ENCODE measurements at regions not wholly inside any gene's neighbourhood (a gene's known extent, or its start where the extent isn't known, plus 50 kb on each side); places are given as distances from the start of the nearest gene placed in this dataset.
A peak's percentile ranks its signal among the peaks of the same experiment; 100 is the strongest.

DNA sequence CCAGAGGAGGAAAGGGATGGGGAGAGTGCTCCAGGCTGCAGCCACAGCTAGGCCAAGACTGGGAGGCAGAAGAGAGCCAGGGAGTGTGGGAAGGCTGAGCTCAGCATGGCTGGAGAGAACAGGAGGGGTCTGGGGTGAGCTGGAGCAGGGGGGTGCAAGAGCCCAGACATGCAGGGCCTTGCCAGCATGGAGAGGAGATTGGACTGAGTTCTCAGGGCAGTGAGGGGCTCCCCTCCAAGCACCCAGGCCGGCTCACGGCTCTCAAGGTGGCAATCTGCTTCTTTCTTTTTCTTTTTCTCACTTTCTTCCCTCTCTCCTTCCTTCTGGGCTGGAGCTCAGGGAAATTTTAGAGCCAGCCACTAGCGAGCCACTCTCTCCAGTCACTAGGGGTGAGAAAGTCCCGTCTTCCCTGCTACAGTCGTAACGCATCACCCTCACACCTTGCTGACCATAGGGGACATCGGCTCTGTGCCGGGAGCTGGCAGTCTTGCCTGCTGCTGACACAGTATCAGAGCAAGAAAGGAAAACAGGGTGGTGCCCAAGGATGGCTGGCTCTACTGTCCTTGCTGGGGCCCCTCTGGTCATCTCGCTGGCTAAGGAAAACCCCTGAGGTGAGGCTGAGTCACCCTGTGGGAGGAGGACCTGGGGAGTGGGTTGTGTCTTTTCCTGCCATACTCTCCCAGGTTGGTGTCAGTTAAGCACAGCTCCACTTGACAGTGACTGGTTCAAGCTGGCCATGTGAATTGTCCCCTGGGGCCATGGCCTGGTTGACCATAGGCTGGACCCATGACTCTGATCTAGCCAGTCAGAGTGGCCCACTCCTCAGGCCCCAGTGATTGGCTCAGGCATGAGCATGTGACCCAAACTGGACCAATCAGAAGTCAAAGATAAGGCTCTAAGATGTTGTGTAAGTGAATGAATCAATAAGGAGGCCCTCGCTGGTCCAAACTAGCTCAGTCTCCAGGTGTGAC is 135.1 kb upstream of the PMEPA1 start:
- H3K36me3 Mint-ChIP-seq (ENCODE audit: insufficient read depth in 1 of 3, low read depth in 3 of 3): no peaks in the 10 kb centered on the region; a peak in 1 of 7 replicates
- H3K27me3 Mint-ChIP-seq (ENCODE audit: low read depth): peaks cover 12% of the 10 kb centered on the region
- no peaks in the 10 kb centered on the region for H3K79me1 ChIP-seq (ENCODE audit: insufficient read depth, low read depth, low read length, poor library complexity, severe bottlenecking)
- WGBS (ENCODE audit: extremely low coverage, insufficient read length, low lambda C conversion rate): no CpG with 5 or more reads among the region's 10 CpGs
- no peak overlapping the region for H2BK20ac ChIP-seq (ENCODE audit: low read depth, low read length, poor library complexity, severe bottlenecking)
- H2AFZ ChIP-seq (ENCODE audit: low read length): no peak overlapping the region
- H2BK5ac ChIP-seq (ENCODE audit: insufficient read length, low read length): no peak overlapping the region
- H2AK5ac ChIP-seq (ENCODE audit: insufficient read length, low read length): no peak overlapping the region
- H3K27me3 ChIP-seq (ENCODE audit: insufficient read depth, low read length): no peaks in the 10 kb centered on the region
- no peak overlapping the region for H3K4ac ChIP-seq (ENCODE audit: low read depth, low read length)
- H3K18ac ChIP-seq (ENCODE audit: insufficient read length, low read depth, low read length): no peak overlapping the region
- no peak overlapping the region for H3T11ph ChIP-seq (ENCODE audit: low read length)
- peak; percentile 17 for DNase-seq
- no peak overlapping the region for H3K14ac ChIP-seq (ENCODE audit: insufficient read depth, low read length)
- no peak overlapping the region for H4K91ac ChIP-seq (ENCODE audit: insufficient read length, low read depth, low read length)
- H3K4me1 ChIP-seq (ENCODE audit: insufficient read depth, low read length): no peaks in the 10 kb centered on the region
- no peak overlapping the region for H4K8ac ChIP-seq (replicated peaks; ENCODE audit: insufficient read length, low read depth, low read length)
- no peaks in the 10 kb centered on the region; a peak in 1 of 5 replicates for H3K9me3 Mint-ChIP-seq
- H3K23me2 ChIP-seq (ENCODE audit: insufficient read length, low read depth, low read length, poor library complexity, severe bottlenecking): no peaks in the 10 kb centered on the region
- peaks cover under 1 to 2% of the 10 kb centered on the region in 2 experiments; a peak in 1 of 4 replicates for H3K4me1 Mint-ChIP-seq
- H3K27ac Mint-ChIP-seq: peak overlapping the region in 1 of 3 experiments; percentile 68; a peak in 2 of 7 replicates
- H2BK120ac ChIP-seq (ENCODE audit: low read depth, low read length, poor library complexity, severe bottlenecking): no peak overlapping the region
- H3K9me3 ChIP-seq (ENCODE audit: control insufficient read depth, low read depth, low read length): no peaks in the 10 kb centered on the region
- no peak overlapping the region for H2BK12ac ChIP-seq (ENCODE audit: insufficient read length, low read depth, low read length)
- no peak overlapping the region for H3K23ac ChIP-seq (ENCODE audit: insufficient read length, low read depth, low read length)
- no peak for TF ChIP-seq CTCF (conservative IDR thresholded peaks at IDR 0.05)
- no peak overlapping the region for H3K9ac ChIP-seq (ENCODE audit: extremely low read depth, insufficient read length, low read length)
- H3K56ac ChIP-seq (ENCODE audit: insufficient read length, low read depth, low read length): no peak overlapping the region
- no peak overlapping the region for H3K27ac ChIP-seq (ENCODE audit: insufficient read length, low read depth, low read length)
- no peaks in the 10 kb centered on the region for H4K20me1 ChIP-seq (ENCODE audit: control insufficient read depth, insufficient read depth, insufficient read length)
- no peak overlapping the region for H3K4me2 ChIP-seq (ENCODE audit: insufficient read depth, insufficient read length, low read length)
- H3K4me3 Mint-ChIP-seq: no peak overlapping the region
- H2BK15ac ChIP-seq (ENCODE audit: low read depth, low read length): no peak overlapping the region
- H4K5ac ChIP-seq (ENCODE audit: insufficient read length, low read depth, low read length): no peak overlapping the region
- H3K79me2 ChIP-seq (ENCODE audit: insufficient read depth, low read length): no peaks in the 10 kb centered on the region
